H1 (cell line): ENCODE measurements at regions not wholly inside any gene's neighbourhood (a gene's known extent, or its start where the extent isn't known, plus 50 kb on each side); places are given as distances from the start of the nearest gene placed in this dataset.

Experiments
- CTCF ChIA-PET: fragments of 300-600 bp; sonication (Branson Sonifier 250); formaldehyde crosslinking; loops from one replicate; lab custom pipeline; 2021; ENCODE audit not compliant: partially characterized antibody; lab: Charles Lee
- POLR2A ChIA-PET: fragments of 300-600 bp; sonication (Branson Sonifier 250); formaldehyde crosslinking; loops from one replicate; lab custom pipeline; 2021; ENCODE audit warnings: inconsistent platforms; ENCODE audit not compliant: partially characterized antibody; lab: Charles Lee
- DNase-seq, 2 experiments: peaks; one replicate each; pipeline versions ENCODE4 v3.0.0 to v3.0.0-alpha.2; 2010 to 2022; ENCODE audit warnings: low spot score in 2 of 2, low read depth in 1 of 2, mixed read lengths in 1 of 2
- FAIRE-seq: peaks from 2 replicates; lab custom pipeline; 2011; peaks lifted over from hg19 to GRCh38; lab: Jason Lieb, UNC
- H2AFZ ChIP-seq: 2 replicates; pipeline ENCODE4 v1.8.1; 2012; ENCODE audit warnings: low read length, inconsistent platforms
- H2AK5ac ChIP-seq: 2 replicates; pipeline ENCODE4 v1.6.1; 2013; ENCODE audit warnings: low read depth, low read length
- H2BK120ac ChIP-seq: replicated peaks from 2 replicates; pipeline ENCODE3; 2013; ENCODE audit warnings: low read depth, low read length, inconsistent platforms
- H2BK12ac ChIP-seq: 2 replicates; pipeline ENCODE4 v1.6.1; 2013; ENCODE audit warnings: low read depth, low read length
- H2BK15ac ChIP-seq: 2 replicates; pipeline ENCODE4 v1.6.1; 2013; ENCODE audit warnings: low read length
- H2BK20ac ChIP-seq: 2 replicates; pipeline ENCODE4 v1.6.1; 2013; ENCODE audit warnings: low read length
- H2BK5ac ChIP-seq: 2 replicates; pipeline ENCODE4 v1.6.1; 2013; ENCODE audit warnings: low read depth, low read length
- H3K14ac ChIP-seq: 2 replicates; pipeline ENCODE4 v1.6.1; 2013; ENCODE audit warnings: inconsistent platforms; ENCODE audit not compliant: insufficient read length
- H3K18ac ChIP-seq: 2 replicates; pipeline ENCODE4 v1.6.1; 2013; ENCODE audit warnings: low read length; ENCODE audit errors: extremely low read depth
- H3K23ac ChIP-seq: 2 replicates; pipeline ENCODE4 v1.6.1; 2013; ENCODE audit warnings: inconsistent platforms; ENCODE audit not compliant: insufficient read length
- H3K23me2 ChIP-seq: 2 replicates; pipeline ENCODE4 v1.6.1; 2013; ENCODE audit warnings: low read depth, low read length
- H3K27ac ChIP-seq: 2 replicates; pipeline ENCODE4 v1.6.1; 2011; ENCODE audit warnings: low read depth, low read length, inconsistent platforms
- H3K27me3 ChIP-seq, 4 experiments: replicated peaks in 1 of 4; 1 replicate in 1 of 4; 2 replicates in 3 of 4; pipeline versions ENCODE4 v1.6.1 to v1.8.1; 2011 to 2013; ENCODE audit warnings: low read length in 3 of 4, mild to moderate bottlenecking in 3 of 4, inconsistent platforms in 2 of 4, mixed read lengths in 2 of 4, moderate library complexity in 1 of 4; ENCODE audit not compliant: control insufficient read depth in 3 of 4, insufficient read depth in 3 of 4; ENCODE audit errors: extremely low read depth in 1 of 4
- H3K36me3 ChIP-seq, 4 experiments: 2 replicates each; pipeline versions ENCODE4 v1.6.1 to v1.8.1; 2011 to 2013; ENCODE audit warnings: mild to moderate bottlenecking in 4 of 4, low read length in 3 of 4, moderate library complexity in 2 of 4, control low read depth in 1 of 4, inconsistent platforms in 1 of 4; ENCODE audit not compliant: insufficient read depth in 4 of 4, control insufficient read depth in 2 of 4
- H3K4ac ChIP-seq: replicated peaks from 2 replicates; pipeline ENCODE3; 2013; ENCODE audit warnings: low read length, low read depth, mixed read lengths, inconsistent platforms; ENCODE audit not compliant: insufficient read length
- H3K4me1 ChIP-seq, 4 experiments: replicated peaks in 1 of 4; 1 replicate in 1 of 4; 2 replicates in 3 of 4; pipeline versions ENCODE4 v1.6.1 to v1.8.1; 2011 to 2013; ENCODE audit warnings: low read length in 3 of 4, inconsistent platforms in 2 of 4, mixed read lengths in 1 of 4; ENCODE audit not compliant: insufficient read depth in 4 of 4, control insufficient read depth in 3 of 4
- H3K4me2 ChIP-seq, 2 experiments: 2 replicates each; pipeline versions ENCODE4 v1.6.1 to v1.8.1; 2011 to 2013; ENCODE audit warnings: low read depth in 2 of 2, low read length in 2 of 2, control low read depth in 1 of 2, inconsistent platforms in 1 of 2, mild to moderate bottlenecking in 1 of 2; ENCODE audit not compliant: insufficient read depth in 1 of 2
- H3K4me3 ChIP-seq, 4 experiments: fragments of 200-600, 300-600 bp in 1 of 4; sonication (generic), shearing (Covaris generic), sonication (Bioruptor Twin) in 1 of 4; 2 replicates each; pipeline versions ENCODE4 v1.5.1 to v1.8.1; 2011 to 2016; ENCODE audit warnings: low read length in 4 of 4, low read depth in 3 of 4, control low read depth in 2 of 4, inconsistent platforms in 2 of 4, mild to moderate bottlenecking in 2 of 4, mixed read lengths in 1 of 4, moderate library complexity in 1 of 4; ENCODE audit not compliant: insufficient read depth in 2 of 4; ENCODE audit errors: extremely low read depth in 1 of 4
- H3K56ac ChIP-seq: replicated peaks from 2 replicates; pipeline ENCODE3; 2013; ENCODE audit warnings: low read depth, mild to moderate bottlenecking, mixed read lengths, low read length, inconsistent platforms; ENCODE audit not compliant: insufficient read length
- H3K79me1 ChIP-seq: 2 replicates; pipeline ENCODE4 v1.6.1; 2013; ENCODE audit warnings: low read depth, low read length, control low read depth
- H3K79me2 ChIP-seq, 2 experiments: 2 replicates each; pipeline versions ENCODE4 v1.6.1 to v1.8.1; 2012 to 2013; ENCODE audit warnings: low read length in 2 of 2, mild to moderate bottlenecking in 2 of 2, inconsistent platforms in 1 of 2; ENCODE audit not compliant: insufficient read depth in 2 of 2, control insufficient read depth in 1 of 2
- H3K9ac ChIP-seq, 4 experiments: replicated peaks in 1 of 4; 1 replicate in 1 of 4; 2 replicates in 3 of 4; pipeline versions ENCODE4 v1.6.1 to v1.8.1; 2011 to 2013; ENCODE audit warnings: low read depth in 3 of 4, low read length in 3 of 4, control low read depth in 2 of 4, mild to moderate bottlenecking in 2 of 4, moderate library complexity in 2 of 4, inconsistent platforms in 1 of 4; ENCODE audit errors: extremely low read depth in 1 of 4
- H3K9me3 ChIP-seq, 2 experiments: 2 replicates each; pipeline versions ENCODE4 v1.6.1 to v1.8.1; 2012 to 2013; ENCODE audit warnings: mild to moderate bottlenecking in 2 of 2, moderate library complexity in 2 of 2, control low read depth in 1 of 2, inconsistent platforms in 1 of 2, low read depth in 1 of 2, low read length in 1 of 2, mixed read lengths in 1 of 2; ENCODE audit not compliant: insufficient read depth in 2 of 2
- H4K20me1 ChIP-seq, 2 experiments: replicated peaks in 1 of 2; 2 replicates each; pipeline versions ENCODE3 to v1.8.1; 2011 to 2013; ENCODE audit warnings: inconsistent platforms in 2 of 2, low read length in 2 of 2, mild to moderate bottlenecking in 1 of 2; ENCODE audit not compliant: insufficient read depth in 2 of 2, control insufficient read depth in 1 of 2
- H4K5ac ChIP-seq: 2 replicates; pipeline ENCODE4 v1.6.1; 2013; ENCODE audit warnings: low read length, low read depth, mixed read lengths, inconsistent platforms; ENCODE audit not compliant: insufficient read length
- H4K8ac ChIP-seq: 2 replicates; pipeline ENCODE4 v1.8.0; 2013; ENCODE audit warnings: mild to moderate bottlenecking, moderate library complexity, low read length, inconsistent platforms; ENCODE audit not compliant: insufficient read depth; ENCODE audit errors: extremely low read depth
- H4K91ac ChIP-seq: replicated peaks from 2 replicates; pipeline ENCODE3; 2013; ENCODE audit warnings: low read length, mixed read lengths, inconsistent platforms; ENCODE audit not compliant: insufficient read length
- CBX8 ChIP-seq: fragments of 300-800, 300-1000 bp; sonication (generic); IDR thresholded peaks from 2 replicates; pipeline ENCODE4 v1.7.1; 2016; ENCODE audit warnings: low read depth, low read length, borderline replicate concordance
- POLR2AphosphoS5 ChIP-seq: IDR thresholded peaks from 2 replicates; pipeline ENCODE4 v1.6.1; 2011; ENCODE audit warnings: low read depth, low read length
- RAD21 ChIP-seq, 2 experiments: IDR thresholded peaks in 1 of 2; conservative IDR thresholded peaks in 1 of 2; 2 replicates each; pipeline ENCODE4 v1.6.1; 2011; ENCODE audit warnings: low read depth in 2 of 2, low read length in 2 of 2, improper control_type of control experiment in 1 of 2, inconsistent platforms in 1 of 2, mild to moderate bottlenecking in 1 of 2, moderate library complexity in 1 of 2
- TCF12 ChIP-seq: IDR thresholded peaks from 2 replicates; pipeline ENCODE4 v1.6.1; 2011; ENCODE audit warnings: low read depth, mild to moderate bottlenecking, low read length
- WGBS, 2 experiments: shearing (Covaris generic) in 1 of 2; methylation state at CpG; one replicate each; pipeline versions ENCODE4 v1.1.6 to v1.1.7; 2013 to 2015; ENCODE audit warnings: low lambda C conversion rate in 2 of 2, mixed read lengths in 2 of 2, inconsistent platforms in 1 of 2, low coverage in 1 of 2, missing lambda C conversion rate in 1 of 2; ENCODE audit not compliant: insufficient replicate concordance in 2 of 2, insufficient coverage in 1 of 2, insufficient read length in 1 of 2; ENCODE audit errors: extremely low coverage in 1 of 2, missing lambda C conversion rate in 1 of 2; 5-methylcytosine and 5-hydroxymethylcytosine counted together

DNA sequence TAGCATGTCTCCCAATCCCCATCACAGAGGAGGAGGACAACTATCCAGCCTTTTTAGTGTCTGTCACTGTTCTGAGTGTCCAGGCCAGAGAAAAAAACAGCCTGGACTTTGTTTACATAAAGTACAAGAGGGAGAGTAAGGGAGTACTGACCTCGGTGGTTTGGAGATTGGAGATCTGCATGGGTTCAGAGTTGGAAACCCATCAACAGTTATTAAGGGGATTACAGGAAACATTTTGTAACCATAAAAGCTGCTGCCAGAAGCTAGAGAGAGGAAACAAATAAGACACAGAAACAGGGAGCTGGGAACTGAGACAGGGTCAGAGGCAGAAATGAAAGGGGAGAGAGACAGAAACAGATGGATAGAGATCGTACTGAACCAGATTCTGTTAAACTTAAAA lies 131.5 kb upstream of the CTTNBP2NL start:
- Histone ChIP-seq H3K56ac (no peak overlapping the region), H2BK15ac (no peak overlapping the region), H4K5ac (no peak overlapping the region), H3K4me1 (peaks cover 0 to 8% (median 1%) of the 10 kb centered on the region in 4 experiments; a peak in 2 of 7 replicates), H2AFZ (no peak overlapping the region; the same call in 1 of the 2 replicates), H3K14ac (no peak overlapping the region), H3K27me3 (no peaks in the 10 kb centered on the region), H2AK5ac (no peak overlapping the region), H2BK120ac (no peak overlapping the region), H3K18ac (no peak overlapping the region), H4K91ac (no peak overlapping the region), H3K36me3 (no peaks in the 10 kb centered on the region), H3K4me2 (no peak overlapping the region), H3K79me2 (no peaks in the 10 kb centered on the region), H3K9me3 (no peaks in the 10 kb centered on the region), H3K9ac (no peak overlapping the region), H3K79me1 (no peaks in the 10 kb centered on the region), H3K4me3 (no peak overlapping the region), H3K27ac (no peak overlapping the region), H3K4ac (no peak overlapping the region), H4K8ac (no peak overlapping the region), H3K23me2 (no peaks in the 10 kb centered on the region), H2BK20ac (no peak overlapping the region), H2BK12ac (no peak overlapping the region), H2BK5ac (no peak overlapping the region), H4K20me1 (no peaks in the 10 kb centered on the region), H3K23ac (no peak overlapping the region)
- POLR2A ChIA-PET, result no interaction called here
- DNase-seq, result no peak
- no peak for FAIRE-seq
- CTCF ChIA-PET, result interaction anchor here (0.7 to 1.4 kb wide), 3 partner anchors 18 to 105 kb away, joined by 3 to 7 read pairs (median 3); no protein-coding TSS in a partner anchor
- WGBS, 2 experiments, result 85% methylated on average over 2 of the region's 2 CpGs; no CpG with 5 or more reads in 1 of the 2 experiments
- TF ChIP-seq TCF12 (no peak), CBX8 (no peak), RAD21 (IDR thresholded peaks at IDR 0.05 in 1 of 2, conservative IDR thresholded peaks at IDR 0.05 in 1 of 2; ENCODE audit: low read depth in 2 of 2, low read length in 2 of 2) (no peak), POLR2AphosphoS5 (no peak)
